Activated naive CD4-positive, alpha-beta T cell treated with Interleukin-2 at 50 U/mL for 16 hours (primary cell): ENCODE measurements at regions not wholly inside any gene's neighbourhood (a gene's known extent, or its start where the extent isn't known, plus 50 kb on each side); places are given as distances from the start of the nearest gene placed in this dataset.

ENCODE experiments used
- DNase-seq: peaks from one replicate; pipeline ENCODE4 v3.0.0-alpha.2; 2020

DNA sequence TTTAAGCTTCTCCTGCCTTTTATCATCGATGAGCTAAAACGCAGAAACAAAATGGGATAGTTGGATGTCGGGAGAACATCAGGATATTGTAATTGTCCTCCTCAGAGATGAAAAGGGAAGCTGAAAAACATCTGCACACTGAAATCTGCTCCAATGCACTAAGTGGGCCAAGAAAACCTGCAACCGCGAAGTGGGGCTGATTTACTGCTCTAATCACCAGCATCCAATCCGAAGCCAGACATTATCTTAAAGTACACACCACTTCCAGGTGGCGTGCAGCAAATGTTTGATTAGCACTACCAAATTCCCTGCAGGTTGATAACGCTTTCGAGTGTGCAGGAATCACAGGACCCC, 230.3 kb upstream of the SLC14A2 start:
- DNase-seq = no peak

GRCh38 chr18:45386041-45386655, 229.1 kb upstream of the SLC14A2 start:
- no peak for DNase-seq

- no peak for DNase-seq
Measured at GRCh38 chr18:45387229-45387628, 228.0 kb upstream of the SLC14A2 start.

DNA sequence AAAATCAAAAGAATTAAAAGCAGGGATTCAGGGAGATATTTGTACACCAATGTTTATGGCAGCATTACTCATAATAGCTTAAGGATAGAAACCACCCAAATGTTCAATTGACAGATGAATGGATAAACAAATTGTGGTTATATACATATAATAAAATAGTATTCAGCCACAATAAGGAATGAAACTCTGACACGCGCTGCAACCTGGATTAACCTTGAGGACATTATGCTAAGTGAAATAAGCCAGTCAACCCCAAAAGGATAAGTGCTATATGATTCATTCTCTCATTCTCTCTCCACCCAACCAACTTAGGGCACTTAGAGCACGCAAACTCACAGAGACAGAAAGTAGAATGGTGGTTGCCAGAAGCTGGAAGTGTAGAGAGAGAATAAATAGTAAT, 216.8 kb upstream of the SLC14A2 start:
- DNase-seq = no peak

DNA sequence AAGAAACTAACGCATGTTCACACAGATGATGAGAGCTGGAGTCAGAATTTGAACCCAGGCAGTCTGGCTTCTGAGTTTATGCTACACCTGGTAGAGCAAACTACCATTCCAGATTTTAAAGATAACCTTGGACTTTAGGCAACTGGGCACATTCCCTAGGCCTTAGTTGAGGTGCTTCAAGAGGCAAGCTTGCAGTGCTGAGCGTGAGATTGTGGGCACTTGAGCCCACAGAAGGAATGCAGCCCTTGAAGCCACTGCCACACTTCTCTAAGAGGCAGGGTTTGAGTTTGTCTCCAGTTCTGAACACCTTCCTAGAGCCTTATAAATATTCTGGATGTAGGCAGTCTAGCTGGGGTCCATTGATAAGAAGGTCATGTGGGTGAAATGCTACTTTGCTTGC, 216.1 kb upstream of the SLC14A2 start:
- no peak for DNase-seq

DNA sequence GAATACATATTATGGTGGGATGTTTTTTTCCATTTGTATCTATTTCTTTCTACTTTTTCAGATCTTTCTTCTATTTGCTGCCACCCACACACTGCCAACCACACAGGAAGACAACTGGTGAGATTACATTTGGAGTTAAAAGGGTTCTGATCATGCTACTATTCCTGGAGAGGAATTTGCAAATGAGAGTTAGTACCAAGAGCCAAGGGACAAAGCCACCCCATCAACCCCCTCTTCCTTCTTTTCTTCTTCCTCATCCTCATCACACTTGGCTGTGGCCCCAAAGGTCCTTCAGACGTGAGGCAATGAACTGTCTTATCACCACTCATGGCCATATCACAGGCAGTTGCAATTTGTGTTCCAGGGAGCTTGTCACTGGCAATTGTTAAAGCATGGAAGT, 215.6 kb upstream of the SLC14A2 start:
- DNase-seq = no peak

- no peak for DNase-seq
Measured at GRCh38 chr18:45402485-45403056, 212.7 kb upstream of the SLC14A2 start.

GRCh38 chr18:45403341-45404049, 211.8 kb upstream of the SLC14A2 start:
- DNase-seq = no peak

GRCh38 chr18:45408218-45408617, 207.1 kb upstream of the SLC14A2 start:
- DNase-seq = no peak

- DNase-seq = no peak
Measured at GRCh38 chr18:45409971-45410370, 205.3 kb upstream of the SLC14A2 start.

GRCh38 chr18:45412577-45412976, 202.7 kb upstream of the SLC14A2 start:
- no peak for DNase-seq

GRCh38 chr18:45413180-45413836, 202.0 kb upstream of the SLC14A2 start:
- no peak for DNase-seq

DNA sequence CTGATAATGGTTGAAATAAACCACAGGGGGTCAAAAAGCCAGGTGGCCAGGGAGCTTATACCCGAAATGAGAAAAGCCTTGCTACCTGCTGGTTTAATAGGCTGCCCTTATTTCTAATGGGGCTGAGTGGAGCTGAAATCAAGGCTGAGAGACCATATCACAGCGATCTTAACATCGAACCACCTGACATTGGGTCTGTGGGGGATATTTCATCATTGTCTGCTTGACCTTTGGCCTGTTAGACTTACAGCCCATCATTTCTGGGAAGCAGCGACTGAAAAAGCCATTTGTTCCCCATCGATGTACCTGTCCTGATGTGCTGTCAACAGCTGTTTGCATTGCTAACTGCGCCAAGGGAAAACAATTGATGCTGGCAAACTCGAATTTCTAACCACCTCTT, 199.7 kb upstream of the SLC14A2 start:
- DNase-seq = no peak

DNA sequence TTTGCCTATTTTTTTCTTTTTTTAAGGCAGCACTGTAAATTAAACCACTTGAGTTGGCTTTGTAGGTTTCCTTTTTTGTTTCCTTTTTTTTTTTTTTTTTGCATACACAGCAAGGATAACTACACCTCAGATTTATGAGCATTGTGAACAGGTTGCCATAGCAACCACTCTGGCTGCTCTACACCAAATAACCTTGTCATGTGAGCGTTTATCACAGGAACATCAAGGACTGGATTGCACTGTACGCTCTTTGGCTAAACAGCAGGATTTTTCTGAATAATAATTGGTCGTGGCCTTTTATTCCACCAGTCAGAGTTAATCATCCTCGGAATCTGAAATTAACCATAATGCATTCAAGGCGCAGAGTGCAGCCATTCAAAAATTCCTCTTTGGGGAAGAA, 199.1 kb upstream of the SLC14A2 start:
- no peak for DNase-seq

DNA sequence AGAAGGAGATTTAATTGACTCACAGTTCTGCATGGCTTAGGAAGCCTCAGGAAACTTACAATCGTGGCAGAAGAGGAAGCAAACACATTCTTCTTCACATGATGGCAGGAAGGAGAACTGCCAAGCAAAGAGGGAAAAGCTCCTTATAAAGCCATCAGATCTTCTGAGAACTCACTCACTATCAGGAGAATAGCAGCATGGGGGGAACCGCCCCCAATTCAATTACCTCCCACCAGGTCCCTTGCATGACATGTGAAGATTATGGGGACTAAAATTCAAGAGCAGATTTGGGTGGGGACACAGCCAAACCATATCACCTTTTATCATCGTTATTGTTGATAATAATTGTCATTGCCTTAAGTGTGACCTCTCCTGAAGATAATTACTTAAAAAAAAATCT, 197.9 kb upstream of the SLC14A2 start:
- no peak for DNase-seq

GRCh38 chr18:45423659-45424058, 191.6 kb upstream of the SLC14A2 start:
- DNase-seq = no peak

DNA sequence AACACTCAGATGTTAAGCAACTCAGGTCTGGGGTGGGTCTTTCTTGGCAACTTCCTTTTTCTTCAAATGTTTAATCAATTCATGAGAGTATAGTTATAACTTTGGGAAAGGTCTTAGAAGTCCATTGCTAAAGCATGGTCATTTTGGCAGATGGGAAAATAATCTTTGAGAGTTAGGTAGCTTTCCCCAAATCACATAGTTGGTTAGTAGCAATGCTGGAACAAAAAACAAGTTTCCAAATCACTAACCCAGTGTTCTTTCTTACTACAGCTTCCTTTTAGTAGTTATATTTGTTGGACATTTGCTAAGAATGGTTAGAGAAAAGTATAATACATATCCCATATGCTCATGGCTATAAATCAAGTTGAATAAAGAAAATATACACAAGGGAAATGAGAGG, 185.2 kb upstream of the SLC14A2 start:
- no peak for DNase-seq

DNA sequence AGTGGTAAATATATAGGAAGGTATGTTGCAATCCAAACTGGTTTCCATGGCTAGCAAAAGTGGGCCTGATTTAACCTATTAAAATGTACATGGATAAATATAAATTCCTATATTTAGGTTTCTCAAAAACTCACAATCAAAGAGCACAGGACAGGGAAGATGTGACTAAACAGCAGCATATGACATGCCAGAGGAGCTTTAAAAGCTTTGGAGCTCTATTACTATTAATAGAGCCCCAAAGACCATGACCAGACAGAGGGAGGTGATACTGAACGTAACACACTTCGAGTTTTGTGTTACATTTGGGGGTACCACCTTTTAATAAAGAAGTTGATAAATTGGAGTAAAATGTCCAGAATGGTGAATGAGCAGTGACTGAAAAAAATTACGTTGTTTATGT, 179.5 kb upstream of the SLC14A2 start:
- no peak for DNase-seq

DNA sequence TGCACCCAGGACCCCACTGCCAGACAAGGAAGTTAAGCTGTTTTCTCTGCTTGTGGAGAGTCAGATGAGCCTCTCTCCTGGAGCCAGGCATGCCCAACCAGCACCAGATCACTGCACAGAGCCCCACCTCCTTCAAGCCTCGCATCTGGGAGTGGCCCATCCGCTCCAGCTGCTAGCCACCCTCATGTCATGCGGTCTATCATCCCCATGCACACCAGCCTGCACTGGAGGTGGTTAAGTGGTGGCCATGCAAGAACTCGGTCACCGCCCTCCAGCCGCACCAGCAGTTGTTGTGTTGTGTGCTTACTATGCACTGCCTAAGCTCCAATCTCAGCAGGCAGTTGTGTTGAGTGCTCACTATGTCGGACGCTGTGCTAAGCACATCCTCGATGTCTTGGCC, 177.9 kb upstream of the SLC14A2 start:
- no peak for DNase-seq

- no peak for DNase-seq
Measured at GRCh38 chr18:45439851-45440645, 175.2 kb upstream of the SLC14A2 start.

DNA sequence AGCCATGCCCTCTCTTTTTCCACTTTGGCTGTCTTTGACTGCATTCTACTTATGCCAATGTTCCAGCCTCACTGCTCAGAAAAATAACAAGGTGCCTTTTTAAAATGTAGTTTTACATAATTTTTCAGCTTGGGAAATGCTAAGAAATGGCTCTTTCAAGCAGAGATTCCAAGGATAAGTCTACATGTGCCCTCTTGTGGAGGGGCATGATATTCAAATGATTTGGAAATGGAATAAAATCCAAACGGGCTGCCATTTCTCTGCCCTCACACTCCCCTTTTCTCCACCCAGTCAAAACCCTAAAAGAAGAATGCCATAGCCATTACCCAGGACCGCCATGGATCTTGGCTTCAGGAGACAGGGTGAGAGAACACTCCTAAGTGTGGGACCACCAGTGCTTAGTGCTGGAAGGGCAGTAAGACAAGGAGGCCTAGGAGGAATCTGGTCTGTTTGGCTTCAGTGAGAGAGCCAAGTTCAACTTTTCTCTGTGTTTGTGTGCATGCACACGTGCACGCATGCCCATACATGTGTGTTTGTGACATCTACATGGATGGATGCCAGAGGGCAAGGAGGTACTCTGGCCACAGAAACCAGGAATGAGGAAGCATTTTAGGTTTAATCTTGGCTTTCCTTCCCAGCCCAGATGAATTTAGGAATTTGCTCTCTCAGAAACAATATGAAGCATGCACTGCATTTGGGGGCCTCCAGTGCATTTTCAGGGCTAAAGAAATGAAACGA, 174.0 kb upstream of the SLC14A2 start:
- no peak for DNase-seq

DNA sequence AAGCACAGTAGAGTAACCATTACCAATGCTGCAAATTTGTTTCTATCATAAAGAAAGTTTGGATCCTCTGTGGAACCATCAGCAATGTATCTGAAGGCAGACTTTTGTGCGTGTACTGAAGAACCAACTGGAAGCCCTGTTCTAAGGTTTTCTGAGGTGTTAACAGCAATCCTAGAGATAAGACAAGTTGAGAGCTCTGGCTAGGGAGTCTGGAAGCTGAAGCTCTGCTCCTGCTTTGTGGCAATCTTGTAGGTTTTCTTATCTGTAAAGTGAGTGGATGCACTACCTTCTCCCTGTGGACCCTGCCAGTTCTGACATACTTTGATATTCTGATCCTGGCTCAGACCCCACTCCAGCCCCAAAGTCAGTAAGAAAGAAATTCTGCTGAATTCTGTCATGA, 171.2 kb upstream of the SLC14A2 start:
- no peak for DNase-seq
